HG02798 (cell line): ENCODE measurements at regions not wholly inside any gene's neighbourhood (a gene's known extent, or its start where the extent isn't known, plus 50 kb on each side); places are given as distances from the start of the nearest gene placed in this dataset.
"Not testable (repeated sequence)": the region's sequence is repeated elsewhere in the genome, so short reads cannot be mapped to it uniquely, and the experiment has no call there.

ENCODE experiments used
- ATAC-seq: cut with Tn5 transposase; IDR thresholded peaks from one replicate; pipeline ENCODE4 v1.9.1; 2021; ENCODE audit warnings: mild to moderate bottlenecking; ENCODE audit not compliant: unreplicated experiment, poor library complexity

DNA sequence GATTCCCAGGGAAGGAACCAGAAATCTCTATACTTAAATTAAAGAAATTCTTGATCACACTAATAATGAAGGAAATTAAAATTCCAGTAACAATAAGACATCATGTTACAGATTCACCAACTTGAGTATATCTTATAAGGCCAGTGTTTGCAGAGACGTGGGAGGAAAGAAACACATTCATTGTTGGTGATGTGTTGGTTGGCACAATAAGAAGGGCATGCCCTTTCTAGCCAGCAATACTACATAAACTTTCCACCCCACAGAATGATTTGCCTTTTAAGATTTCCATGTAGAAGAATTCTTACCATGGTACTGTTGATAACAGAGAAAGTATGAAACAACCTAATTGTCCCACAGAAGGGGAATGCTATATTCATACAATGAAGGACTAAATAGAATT, 581.5 kb downstream of the STIM2 start:
- no peak for ATAC-seq

DNA sequence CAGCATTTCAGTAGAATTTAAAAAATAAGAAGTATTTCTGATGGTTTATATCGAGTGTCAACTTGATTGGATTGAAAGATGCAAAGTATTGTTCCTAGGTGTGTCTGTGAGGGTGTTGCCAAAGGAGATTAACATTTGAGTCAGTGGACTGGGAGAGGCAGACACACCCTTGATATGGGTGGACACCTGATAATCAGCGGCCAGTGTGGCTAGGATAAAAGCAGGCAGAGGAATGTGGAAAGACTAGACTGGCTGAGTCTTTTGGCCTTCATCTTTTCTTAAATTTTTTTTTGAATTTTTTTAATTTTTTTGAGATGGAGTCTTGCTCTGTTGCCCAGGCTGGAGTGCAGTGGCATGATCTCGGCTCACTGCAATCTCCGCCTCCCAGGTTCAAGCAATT, 582.0 kb downstream of the STIM2 start:
- not testable (repeated sequence) for ATAC-seq

DNA sequence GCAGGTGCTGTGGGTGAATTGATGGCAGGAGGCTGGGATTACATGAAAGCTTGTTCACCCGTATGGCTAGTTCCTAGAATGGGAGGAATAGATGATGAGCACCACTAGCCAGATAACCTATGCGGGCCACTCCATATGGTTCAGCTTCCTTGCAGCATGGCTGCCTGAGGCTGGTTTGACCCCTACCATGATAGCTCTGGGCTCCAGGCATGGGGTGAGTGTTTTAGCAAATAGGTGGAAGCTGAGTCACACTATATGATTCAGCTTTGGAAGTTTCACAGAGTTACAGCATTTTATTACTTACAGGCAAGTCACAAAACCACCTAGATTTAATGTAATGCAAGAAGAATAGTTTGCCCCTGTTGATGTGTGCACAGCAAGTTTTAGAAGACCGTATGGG, 603.2 kb downstream of the STIM2 start:
- no peak for ATAC-seq

DNA sequence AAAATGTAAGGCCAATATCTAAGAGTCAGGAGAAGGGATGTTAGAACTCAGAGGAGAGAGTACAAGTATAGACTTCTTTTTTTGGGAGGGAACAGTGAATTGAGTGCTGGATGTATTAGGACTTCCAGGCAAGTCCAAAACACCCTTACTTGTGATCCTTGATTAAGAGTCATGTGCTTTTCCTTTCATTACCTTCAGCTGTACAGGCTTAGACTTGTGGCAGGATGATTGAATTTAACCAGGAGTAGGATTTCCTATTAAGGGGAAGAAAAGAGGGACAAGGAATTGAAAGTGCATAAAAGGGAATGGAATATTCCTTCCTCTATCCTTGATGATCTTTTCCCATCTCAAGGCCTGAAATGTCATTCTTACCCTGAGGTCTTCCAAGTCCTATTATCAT, 606.7 kb downstream of the STIM2 start:
- no peak for ATAC-seq

DNA sequence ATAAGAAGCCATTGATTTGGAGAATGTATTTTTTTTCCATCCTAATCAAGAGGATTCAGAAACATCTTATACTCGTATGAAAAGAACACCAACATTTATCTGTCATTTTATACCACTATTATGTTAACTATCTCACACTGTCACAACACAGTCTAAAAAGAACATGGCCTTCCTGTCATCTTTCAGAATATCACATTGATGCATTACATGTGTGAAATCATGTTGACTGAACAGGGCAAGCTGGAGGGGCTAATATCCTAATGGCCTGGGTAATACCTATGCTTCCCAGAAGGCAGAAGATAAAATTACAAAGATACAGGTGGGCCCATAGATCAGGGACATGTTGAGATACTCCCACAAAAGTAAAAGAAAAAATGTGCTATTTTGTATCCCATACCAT, 611.7 kb downstream of the STIM2 start:
- no peak for ATAC-seq

DNA sequence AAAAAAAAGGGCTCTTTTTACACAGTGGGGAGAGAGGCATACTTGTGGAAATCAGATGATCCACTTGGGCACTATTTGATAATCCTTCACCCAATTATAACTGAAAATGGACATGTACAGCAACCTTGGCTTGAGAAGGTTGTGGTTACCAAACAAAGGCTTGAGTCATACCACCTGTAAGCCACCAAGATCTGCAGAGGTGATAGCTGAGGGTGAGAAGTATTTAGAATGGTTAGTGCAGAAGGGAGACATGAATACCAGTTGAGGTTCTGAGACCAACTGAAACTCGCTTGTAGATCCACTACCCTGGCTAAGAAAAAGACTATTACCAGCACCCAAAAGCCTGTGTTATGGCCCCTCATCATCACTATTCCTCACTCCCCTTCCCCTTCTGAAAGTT, 614.0 kb downstream of the STIM2 start:
- no peak for ATAC-seq

DNA sequence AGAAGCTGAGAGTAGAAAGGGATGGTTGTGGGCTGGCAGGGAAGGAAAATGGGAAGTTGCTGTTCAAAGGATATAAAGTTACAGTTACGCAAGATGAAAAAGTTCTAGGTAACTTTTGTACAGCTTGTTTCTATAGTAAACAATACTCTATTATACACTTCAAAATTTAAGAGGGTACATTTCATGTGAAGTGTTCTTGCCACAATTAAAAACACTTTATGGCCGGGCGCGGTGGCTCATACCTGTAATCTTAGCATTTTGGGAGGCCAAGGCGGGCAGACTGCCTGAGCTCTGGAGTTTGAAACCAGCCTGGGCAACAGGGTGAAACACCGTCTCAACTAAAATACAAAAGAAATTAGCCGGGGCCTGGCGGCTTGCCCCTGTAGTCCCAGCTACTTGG, 623.6 kb downstream of the STIM2 start:
- no peak for ATAC-seq

DNA sequence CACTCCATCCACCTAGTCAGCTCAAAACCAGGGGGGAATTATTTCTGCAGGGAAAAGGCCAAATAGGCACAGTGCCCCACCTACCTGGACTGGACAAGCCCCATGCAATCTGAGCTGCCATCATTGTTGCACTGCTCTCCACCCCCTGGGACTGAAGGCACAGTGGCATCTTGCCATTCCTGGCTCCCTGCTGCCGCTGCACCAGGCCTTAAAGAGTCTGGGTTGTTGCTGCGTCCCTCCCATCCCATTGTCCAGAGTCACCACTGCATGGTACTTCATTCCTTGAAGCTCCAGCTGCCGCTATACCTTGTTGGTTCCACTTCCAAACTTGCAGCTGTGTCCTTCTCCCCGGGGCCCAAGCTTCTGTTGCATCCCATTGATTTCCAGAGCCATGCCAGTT, 629.7 kb downstream of the STIM2 start:
- ATAC-seq, result no peak

DNA sequence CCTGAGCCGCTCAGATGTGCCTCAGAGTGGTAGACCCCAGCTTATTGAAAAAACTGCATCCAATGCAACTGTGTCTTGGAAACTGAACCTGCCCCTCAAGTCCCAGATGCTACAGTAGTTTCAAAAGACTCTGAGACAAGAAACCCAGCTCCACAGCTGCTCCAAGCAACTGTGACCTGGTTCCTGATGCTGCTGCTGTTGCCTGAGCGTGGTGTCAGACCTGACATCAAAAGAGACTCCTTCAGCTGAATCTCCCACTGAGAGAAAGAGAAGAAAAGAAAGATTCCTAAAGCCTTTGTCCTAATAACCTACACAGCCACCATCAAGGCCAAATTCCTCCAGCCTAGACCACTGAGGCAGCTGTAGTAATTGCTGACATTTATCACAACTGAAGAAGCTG, 630.1 kb downstream of the STIM2 start:
- ATAC-seq, result no peak

DNA sequence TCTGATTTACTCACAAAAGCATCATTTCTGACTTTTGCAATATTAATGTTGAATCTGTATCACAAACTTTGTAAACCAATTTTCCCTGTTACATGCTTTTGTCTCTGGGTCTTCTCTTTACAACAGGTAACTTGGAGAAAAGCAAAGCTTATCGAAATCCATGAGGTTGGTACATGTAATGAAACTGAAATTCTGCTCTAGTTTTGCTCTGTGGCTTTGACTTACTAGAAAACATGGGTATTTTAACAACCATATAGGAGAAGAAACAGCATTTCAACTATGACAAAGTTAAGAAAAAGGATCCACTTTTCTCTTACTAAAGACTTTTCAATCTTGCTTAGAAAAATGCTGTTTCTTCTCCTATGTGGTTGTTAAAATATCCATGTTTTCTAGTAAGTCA, 645.8 kb downstream of the STIM2 start:
- ATAC-seq, result no peak

DNA sequence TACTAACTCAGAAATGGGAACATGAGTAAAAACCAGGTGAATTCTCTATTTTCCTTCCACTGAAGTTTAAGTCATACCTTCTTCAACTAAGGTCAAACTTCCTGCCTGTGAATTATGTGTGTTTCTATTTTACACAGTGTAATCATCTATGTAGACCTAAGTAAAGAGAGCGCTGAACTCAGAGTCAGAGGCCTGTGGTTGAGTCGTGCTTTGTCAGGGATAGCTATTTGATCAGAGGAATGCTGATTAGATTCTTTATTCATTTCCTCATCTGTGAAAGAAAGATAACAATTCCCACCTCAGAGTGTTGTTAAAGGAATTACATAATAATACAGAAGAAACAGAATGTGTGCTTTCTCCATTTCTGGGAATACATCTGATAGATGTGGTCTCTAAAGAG, 654.1 kb downstream of the STIM2 start:
- ATAC-seq, result no peak

DNA sequence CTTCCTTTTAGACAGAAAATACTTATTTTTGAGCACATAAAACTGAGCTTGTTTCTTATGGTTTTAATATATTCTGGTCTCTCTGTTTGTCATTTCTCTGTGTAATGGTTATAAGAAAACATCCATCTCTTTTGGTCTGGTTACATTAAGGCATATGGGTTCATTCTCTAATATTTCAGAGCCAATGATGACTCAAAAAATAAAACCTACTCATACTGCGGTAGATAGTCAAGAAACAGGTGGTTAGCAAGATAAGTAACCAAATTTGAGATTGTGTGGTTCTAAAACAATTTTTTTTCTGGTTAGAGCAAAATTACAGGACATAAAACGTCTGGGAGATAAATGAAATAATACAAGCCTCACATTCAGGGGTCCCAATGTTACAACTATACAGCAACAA, 654.5 kb downstream of the STIM2 start:
- ATAC-seq, result no peak

DNA sequence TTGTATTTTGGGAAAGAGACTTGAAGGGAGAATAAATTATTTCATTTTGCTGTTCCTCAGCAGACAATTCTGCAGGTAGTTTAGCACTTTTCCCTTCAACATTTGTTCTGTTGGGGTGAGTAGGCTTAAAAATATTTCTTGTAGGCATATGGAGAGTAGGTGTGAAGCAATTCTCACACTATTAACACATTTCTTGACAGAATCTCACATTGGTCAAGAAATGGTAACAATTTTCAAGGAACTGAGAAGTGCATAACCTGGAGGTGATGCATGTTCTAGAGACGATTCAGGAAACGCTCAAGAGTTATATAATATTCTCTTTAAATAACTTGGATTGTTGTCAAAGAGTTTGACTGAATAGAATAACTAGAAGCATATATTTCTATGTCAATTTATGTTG, 658.2 kb downstream of the STIM2 start:
- ATAC-seq, result no peak

DNA sequence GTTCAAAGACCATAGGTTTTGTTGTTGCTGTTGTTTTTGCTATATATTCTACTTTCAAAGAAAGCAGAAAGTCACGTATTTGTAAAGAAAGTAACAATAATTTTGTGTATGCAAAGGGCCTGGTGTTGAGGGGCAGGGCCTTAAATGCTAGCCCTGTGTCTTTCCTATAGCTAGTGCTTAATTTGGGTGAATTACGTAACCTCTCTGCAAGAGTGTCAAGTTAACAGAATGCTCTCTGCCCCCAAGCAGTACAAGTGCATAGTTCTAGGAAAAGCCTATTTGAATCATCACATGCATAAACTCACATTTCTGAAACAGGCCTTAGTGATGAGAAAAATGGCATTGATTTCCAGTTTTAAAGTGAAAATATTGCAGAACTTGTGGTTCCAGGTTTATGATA, 663.6 kb downstream of the STIM2 start:
- no peak for ATAC-seq

DNA sequence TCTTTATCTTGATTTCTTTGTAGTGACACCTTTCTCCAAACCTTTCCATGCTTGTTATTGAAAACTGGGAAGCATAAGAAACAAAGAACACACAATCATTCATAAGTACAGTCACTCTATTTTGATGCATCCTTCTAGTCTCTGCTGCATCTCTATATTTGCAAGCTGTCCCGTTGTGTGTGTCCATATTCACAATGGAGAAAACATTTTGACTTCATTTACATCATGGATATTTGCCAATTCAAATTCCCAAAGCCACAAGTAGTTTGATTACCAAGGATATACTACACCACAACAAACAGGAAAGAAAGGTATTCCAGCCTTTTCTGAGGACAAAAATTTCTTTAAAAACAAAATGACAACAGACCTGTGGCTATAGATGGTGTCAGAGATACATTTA, 673.8 kb downstream of the STIM2 start:
- ATAC-seq, result no peak

DNA sequence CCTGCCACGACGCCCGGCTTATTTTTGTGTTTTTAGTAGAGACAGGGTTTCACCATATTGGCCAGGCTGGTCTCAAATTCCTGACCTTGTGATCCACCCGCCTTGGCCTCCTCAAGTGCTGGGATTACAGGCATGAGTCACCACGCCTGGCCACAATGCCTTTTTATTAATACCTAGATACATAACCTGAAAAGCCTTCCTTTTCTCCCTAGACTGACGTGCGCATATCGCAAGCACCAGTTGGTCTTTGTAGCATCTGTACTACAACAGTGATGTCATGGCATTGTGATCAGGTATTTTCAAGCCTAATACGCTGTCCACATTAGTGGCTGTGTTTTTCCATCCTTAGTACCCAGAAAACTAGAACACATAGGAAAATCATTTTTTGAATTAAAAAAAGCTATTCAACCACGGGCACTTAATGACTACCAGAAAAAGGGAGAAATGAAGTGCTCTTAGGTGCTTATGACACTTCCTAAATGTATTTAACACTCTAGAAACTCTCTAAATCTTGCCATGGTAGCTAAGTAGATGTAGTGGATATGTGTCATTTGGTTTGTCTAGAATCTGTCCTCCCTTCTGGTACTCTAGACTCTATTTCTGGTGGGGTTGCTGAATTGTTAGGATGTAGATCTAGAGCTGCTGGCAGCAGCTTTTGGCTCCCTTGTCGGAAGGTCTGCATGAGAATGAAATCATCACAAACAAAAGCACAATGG, 707.8 kb downstream of the STIM2 start:
- ATAC-seq, result no peak

DNA sequence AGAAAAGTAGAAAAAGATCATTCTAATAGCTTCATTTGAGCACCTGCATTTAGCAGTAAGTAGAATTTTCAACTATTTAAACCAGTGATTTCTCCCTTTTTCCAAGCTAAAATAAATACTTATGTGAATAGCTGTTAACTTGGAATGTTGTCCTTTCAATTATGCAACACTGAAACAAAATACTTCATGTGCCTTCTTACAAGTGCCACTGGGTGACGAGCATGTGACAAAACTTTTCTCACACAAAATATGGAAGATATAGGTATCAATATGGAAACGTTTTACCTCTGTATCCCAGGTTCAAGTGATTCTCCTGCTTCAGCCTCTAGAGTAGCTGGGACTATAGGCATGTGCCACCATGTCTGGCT, 708.3 kb downstream of the STIM2 start:
- no peak for ATAC-seq

DNA sequence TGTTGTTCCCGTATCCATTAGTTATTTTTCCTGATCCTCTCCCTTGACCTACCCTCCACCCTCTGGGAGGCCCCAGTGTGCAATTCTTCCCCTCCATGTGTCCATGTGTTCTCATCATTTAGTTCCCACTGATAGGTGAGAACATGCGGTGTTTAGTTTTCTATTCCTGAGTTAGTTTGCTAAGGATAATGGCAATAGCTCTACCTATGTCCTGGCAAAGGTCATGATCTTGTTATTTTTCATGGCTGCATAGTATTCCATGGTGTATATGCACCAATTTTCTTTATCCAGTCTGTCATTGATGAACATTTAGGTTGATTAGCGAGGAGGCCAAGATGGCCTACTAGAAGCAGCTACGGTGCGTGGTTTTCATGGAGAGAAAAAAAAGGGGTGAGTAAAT, 714.1 kb downstream of the STIM2 start:
- ATAC-seq, result no peak

DNA sequence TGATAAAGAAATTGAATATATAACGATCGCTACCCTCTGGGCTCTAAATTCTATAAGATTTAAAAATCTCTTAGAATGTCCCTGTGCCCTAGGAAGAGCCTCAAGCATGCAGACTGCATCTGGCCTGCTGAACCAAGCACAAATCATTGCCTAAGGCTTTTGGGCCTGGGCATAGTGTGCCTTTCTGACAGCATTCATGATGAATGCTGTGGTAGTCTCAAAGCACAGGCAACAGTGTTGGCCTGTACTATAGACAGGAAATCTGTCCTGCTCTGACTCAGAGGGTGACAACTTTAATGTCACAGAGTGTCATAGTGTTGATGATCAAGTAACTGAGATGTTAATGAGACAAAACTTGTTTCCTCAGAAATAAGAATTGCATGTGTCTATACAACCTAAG, 717.3 kb downstream of the STIM2 start:
- ATAC-seq, result no peak

DNA sequence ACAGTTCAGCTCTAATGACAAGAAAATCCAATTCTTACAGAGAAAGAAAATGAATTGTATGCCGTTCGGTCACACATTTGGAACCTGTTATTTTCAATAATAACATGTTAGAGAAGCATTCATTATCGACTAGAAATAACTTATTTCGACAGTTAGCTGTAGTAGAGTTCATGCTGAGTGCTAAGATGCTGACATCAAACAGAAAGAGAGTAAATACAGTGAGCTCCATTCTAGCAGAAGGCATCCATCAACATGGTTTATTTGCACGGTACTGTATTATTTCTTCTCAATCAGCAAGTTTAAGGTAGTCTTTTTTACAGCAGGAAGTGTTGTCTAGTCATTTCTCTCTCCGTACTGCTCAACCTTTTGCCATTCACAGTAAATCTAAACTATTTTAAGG, 732.1 kb downstream of the STIM2 start:
- no peak for ATAC-seq

DNA sequence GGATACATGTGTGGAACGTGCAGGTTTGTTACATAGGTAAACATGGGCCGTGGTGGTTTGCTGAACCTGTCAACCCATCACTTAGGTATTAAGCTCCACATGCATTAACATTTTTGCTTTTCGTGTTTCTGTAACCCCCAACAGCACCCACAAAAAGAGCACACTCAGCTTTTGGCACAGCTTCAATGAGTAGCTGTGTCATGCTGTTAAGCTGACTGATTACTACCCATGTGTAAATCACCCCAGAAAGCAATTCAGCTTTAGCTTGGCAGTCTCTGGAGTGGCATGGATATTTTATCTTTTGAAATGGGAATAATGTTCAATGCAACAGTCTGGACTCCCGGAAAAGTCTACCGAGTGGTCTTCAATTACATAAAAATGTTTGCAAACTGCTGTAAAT, 734.3 kb downstream of the STIM2 start:
- no peak for ATAC-seq

DNA sequence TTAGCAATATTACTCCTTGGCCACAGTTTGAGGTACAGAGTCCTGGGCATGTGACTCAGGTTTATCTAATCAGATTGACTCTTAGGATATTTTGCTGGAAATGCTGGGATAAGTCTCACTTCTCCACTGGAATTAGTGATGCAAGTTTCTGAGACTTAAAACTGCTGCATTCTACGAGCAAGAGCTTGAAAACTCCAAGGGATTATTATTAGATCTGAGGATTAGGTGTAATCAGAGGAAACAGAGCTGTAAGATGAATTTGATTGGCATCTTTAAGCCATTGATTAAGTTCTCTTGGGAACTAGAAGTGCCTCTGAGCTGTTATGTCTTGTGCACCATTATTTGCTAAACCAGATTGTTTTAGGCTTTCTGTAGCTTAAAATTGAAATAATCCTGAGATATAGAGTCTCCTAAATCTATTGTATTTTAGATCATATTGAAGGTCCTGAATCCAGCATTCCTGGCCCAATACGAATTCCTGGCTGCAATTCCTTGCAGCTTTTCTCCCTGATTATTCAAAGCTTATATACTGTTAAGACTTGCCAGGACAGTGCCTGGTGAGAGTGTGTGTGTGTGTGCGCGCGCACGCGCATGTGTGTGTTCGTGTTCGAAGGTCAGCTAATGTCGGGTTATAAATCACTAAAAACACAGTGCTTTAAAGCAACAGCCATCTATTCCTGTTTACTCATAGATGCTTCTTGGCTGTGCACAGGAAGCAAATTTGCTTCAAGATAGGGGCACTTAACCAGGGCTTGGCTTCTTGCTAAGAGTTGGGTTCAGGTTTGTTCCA, 735.1 kb downstream of the STIM2 start:
- ATAC-seq, result no peak
